Prostate gland (tissue), 2 donors: ENCODE measurements at regions not wholly inside any gene's neighbourhood (a gene's known extent, or its start where the extent isn't known, plus 50 kb on each side); places are given as distances from the start of the nearest gene placed in this dataset.

Experiments used
- CTCF ChIP-seq, 4 experiments: fragments of 200-600 bp in 2 of 4; fragments of 450-650 bp in 2 of 4; sonication (generic) in 2 of 4; IDR thresholded peaks; 1 replicate in 3 of 4; 2 replicates in 1 of 4; pipeline ENCODE4 v1.5.1; 2016 to 2019; ENCODE audit warnings: antibody characterized with exemption in 4 of 4, mild to moderate bottlenecking in 2 of 4, moderate library complexity in 2 of 4
- POLR2AphosphoS5 ChIP-seq: sonication (generic); formaldehyde crosslinking; IDR thresholded peaks from one replicate; pipeline ENCODE4 v1.6.1; 2017; ENCODE audit warnings: antibody characterized with exemption

- TF ChIP-seq CTCF (IDR thresholded peaks at IDR 0.05) (no peak), POLR2AphosphoS5 (no peak)
Measured at GRCh38 chr14:22296722-22297121, 292.3 kb downstream of the DAD1 start.
